SK-N-SH (cell line): ENCODE measurements at regions not wholly inside any gene's neighbourhood (a gene's known extent, or its start where the extent isn't known, plus 50 kb on each side); places are given as distances from the start of the nearest gene placed in this dataset.

Experiments
- CTCF ChIA-PET: fragments of 300-600, 350-600 bp; formaldehyde crosslinking; extraction: SDS; loops from one replicate; lab custom pipeline; 2021; lab: Yijun Ruan, JAX
- POLR2A ChIA-PET: fragments of 350-600 bp; sonication (Branson Sonifier 250); formaldehyde crosslinking; extraction: SDS; loops from one replicate; lab custom pipeline; 2020; ENCODE audit warnings: antibody characterized with exemption, inconsistent platforms; lab: Yijun Ruan, JAX
- DNase-seq: peaks from one replicate; pipeline ENCODE4 v3.0.0; 2012
- H2AFZ ChIP-seq: fragments of 200-600 bp; sonication (generic); 2 replicates; pipeline ENCODE4 v1.8.1; 2016; ENCODE audit warnings: antibody characterized with exemption, mild to moderate bottlenecking, low read depth
- H3F3A ChIP-seq: fragments of 200-600 bp; sonication (generic); replicated peaks from 2 replicates; pipeline ENCODE3; 2016; ENCODE audit warnings: antibody characterized with exemption, mild to moderate bottlenecking; ENCODE audit not compliant: insufficient read depth
- H3K27ac ChIP-seq, 2 experiments: fragments of 200-500 bp in 1 of 2; fragments of 200-600 bp in 1 of 2; sonication (Bioruptor generic) in 1 of 2; sonication (generic), shearing (Covaris generic) in 1 of 2; 2 replicates each; pipeline versions ENCODE4 v1.5.1 to v1.6.1; 2014 to 2016; ENCODE audit warnings: low read depth in 2 of 2, inconsistent platforms in 1 of 2, low read length in 1 of 2, mild to moderate bottlenecking in 1 of 2, mixed read lengths in 1 of 2
- H3K27me3 ChIP-seq: fragments of 200-600 bp; sonication (generic), shearing (Covaris generic); 2 replicates; pipeline ENCODE4 v1.6.1; 2016; ENCODE audit warnings: mixed run types; ENCODE audit not compliant: insufficient read depth
- H3K36me3 ChIP-seq, 2 experiments: fragments of 200-500 bp in 1 of 2; fragments of 200-600 bp in 1 of 2; sonication (Bioruptor generic) in 1 of 2; sonication (generic) in 1 of 2; replicated peaks in 1 of 2; 2 replicates each; pipeline versions ENCODE3 to v1.5.1; 2014 to 2016; ENCODE audit warnings: low read length in 1 of 2, mild to moderate bottlenecking in 1 of 2; ENCODE audit not compliant: insufficient read depth in 2 of 2, control insufficient read depth in 1 of 2
- H3K4me1 ChIP-seq, 2 experiments: fragments of 200-500 bp in 1 of 2; fragments of 200-600 bp in 1 of 2; sonication (Bioruptor generic) in 1 of 2; sonication (generic), shearing (Covaris generic) in 1 of 2; 2 replicates each; pipeline versions ENCODE4 v1.5.1 to v1.6.1; 2014 to 2016; ENCODE audit warnings: low read depth in 1 of 2, low read length in 1 of 2, mixed run types in 1 of 2; ENCODE audit not compliant: insufficient read depth in 2 of 2, control insufficient read depth in 1 of 2
- H3K4me2 ChIP-seq: fragments of 200-600 bp; sonication (generic), shearing (Covaris generic); 2 replicates; pipeline ENCODE4 v1.6.1; 2017; ENCODE audit warnings: mixed run types
- H3K4me3 ChIP-seq, 2 experiments: fragments of 200-500 bp in 1 of 2; fragments of 200-600 bp in 1 of 2; sonication (Bioruptor generic) in 1 of 2; sonication (generic), shearing (Covaris generic) in 1 of 2; 2 replicates each; pipeline versions ENCODE4 v1.5.1 to v1.8.1; 2014 to 2016; ENCODE audit warnings: low read depth in 2 of 2, inconsistent platforms in 1 of 2, low read length in 1 of 2, mild to moderate bottlenecking in 1 of 2, mixed read lengths in 1 of 2, moderate library complexity in 1 of 2
- H3K79me2 ChIP-seq: fragments of 200-600 bp; sonication (generic); 2 replicates; pipeline ENCODE4 v1.8.1; 2017; ENCODE audit warnings: mild to moderate bottlenecking; ENCODE audit not compliant: insufficient read depth
- H3K9ac ChIP-seq: fragments of 200-600 bp; sonication (generic); 2 replicates; pipeline ENCODE4 v1.6.1; 2017; ENCODE audit warnings: mixed run types
- H3K9me2 ChIP-seq: fragments of 200-600 bp; sonication (generic); 2 replicates; pipeline ENCODE4 v1.6.1; 2017; ENCODE audit warnings: mixed run types
- H3K9me3 ChIP-seq: fragments of 200-600 bp; sonication (generic); 2 replicates; pipeline ENCODE4 v1.6.1; 2017; ENCODE audit warnings: mixed run types, mild to moderate bottlenecking, moderate library complexity
- H4K20me1 ChIP-seq: fragments of 200-600 bp; sonication (generic); 2 replicates; pipeline ENCODE4 v1.6.1; 2017; ENCODE audit warnings: mild to moderate bottlenecking, mixed run types; ENCODE audit not compliant: insufficient read depth
- CHD2 ChIP-seq: fragments of 150-350 bp; IDR thresholded peaks from 2 replicates; pipeline ENCODE4 v1.6.1; 2018; ENCODE audit warnings: low read length; ENCODE audit not compliant: partially characterized antibody
- ELF1 ChIP-seq: IDR thresholded peaks from 2 replicates; pipeline ENCODE4 v1.4.0; 2012
- FOXM1 ChIP-seq: IDR thresholded peaks from 2 replicates; pipeline ENCODE4 v1.4.0; 2012; ENCODE audit warnings: low read depth, mild to moderate bottlenecking
- GATA2 ChIP-seq: sonication (generic); formaldehyde crosslinking; IDR thresholded peaks from 2 replicates; pipeline ENCODE4 v1.5.0; 2020; ENCODE audit warnings: mild to moderate bottlenecking, missing genetic modification reagents
- NFIC ChIP-seq: IDR thresholded peaks from 2 replicates; pipeline ENCODE4 v1.4.0; 2012; ENCODE audit warnings: borderline replicate concordance
- NRF1 ChIP-seq: IDR thresholded peaks from 2 replicates; pipeline ENCODE4 v1.6.1; 2012; ENCODE audit warnings: low read depth, mild to moderate bottlenecking, low read length
- RCOR1 ChIP-seq: fragments of 150-350 bp; IDR thresholded peaks from 2 replicates; pipeline ENCODE4 v1.6.1; 2017; ENCODE audit warnings: antibody characterized with exemption, low read length
- SMC3 ChIP-seq: IDR thresholded peaks from 2 replicates; pipeline ENCODE4 v1.6.1; 2012; ENCODE audit warnings: low read depth, low read length, improper control_type of control experiment
- TEAD4 ChIP-seq: IDR thresholded peaks from 2 replicates; pipeline ENCODE4 v1.4.0; 2012; ENCODE audit warnings: mild to moderate bottlenecking, borderline replicate concordance; ENCODE audit not compliant: insufficient read depth
- YY1 ChIP-seq: IDR thresholded peaks from 2 replicates; pipeline ENCODE4 v1.4.0; 2012; ENCODE audit warnings: low read depth, mild to moderate bottlenecking
- WGBS: methylation state at CpG from one replicate; pipeline ENCODE4 v1.1.6; 2017; ENCODE audit warnings: low lambda C conversion rate; 5-methylcytosine and 5-hydroxymethylcytosine counted together
- TF ChIP-seq, protein P1 (sequence below): IDR thresholded peaks from 2 replicates; pipeline ENCODE4 v1.4.0; 2012; ENCODE audit warnings: low read depth, borderline replicate concordance
- TF ChIP-seq, protein P2 (sequence below): fragments of 200-600 bp; sonication (generic); IDR thresholded peaks from 2 replicates; pipeline ENCODE4 v1.6.1; 2017; ENCODE audit warnings: antibody characterized with exemption, mild to moderate bottlenecking, moderate library complexity
- TF ChIP-seq, protein P3 (sequence below): IDR thresholded peaks from 2 replicates; pipeline ENCODE4 v1.4.0; 2012; ENCODE audit warnings: low read depth, borderline replicate concordance
- TF ChIP-seq, protein P4 (sequence below): IDR thresholded peaks from 2 replicates; pipeline ENCODE4 v1.6.1; 2012; ENCODE audit warnings: mild to moderate bottlenecking, low read depth, low read length, moderate library complexity
- TF ChIP-seq, protein P5 (sequence below): IDR thresholded peaks from 2 replicates; pipeline ENCODE4; 2012
- TF ChIP-seq, protein P6 (sequence below): fragments of 150-350 bp; IDR thresholded peaks from 2 replicates; pipeline ENCODE4 v1.6.1; 2016; ENCODE audit warnings: mild to moderate bottlenecking, low read depth, low read length
- TF ChIP-seq, protein P7 (sequence below): fragments of 150-350 bp; IDR thresholded peaks from 2 replicates; pipeline ENCODE4 v1.6.1; 2017; ENCODE audit warnings: antibody characterized with exemption, low read length, low read depth, borderline replicate concordance

DNA sequence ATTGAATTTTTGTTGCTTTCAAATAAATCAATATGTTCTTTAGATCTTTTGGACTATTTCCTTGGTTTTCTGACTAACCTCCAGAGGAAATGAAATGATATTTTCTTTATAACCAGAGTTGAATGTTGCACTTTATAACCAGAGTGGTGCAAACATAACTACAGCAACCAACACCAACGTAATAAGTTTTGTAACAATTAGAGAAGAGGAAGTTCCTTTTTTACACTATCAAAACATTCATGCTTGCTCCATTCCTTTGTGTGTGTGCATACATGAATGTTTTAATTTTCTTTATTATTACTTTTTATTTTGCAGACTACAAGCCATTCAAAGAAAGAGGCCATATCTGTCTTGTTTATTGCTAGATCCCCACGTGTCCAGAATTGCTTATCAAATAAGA lies 193.0 kb upstream of the PPP3CA start:
- no peaks in the 10 kb centered on the region for H4K20me1 ChIP-seq
- WGBS, result 34% methylated on average over 2 of the region's 2 CpGs
- H3K4me1 ChIP-seq, result no peaks in the 10 kb centered on the region
- no peaks in the 10 kb centered on the region for H3K9me2 ChIP-seq
- DNase-seq, result no peak
- no peaks in the 10 kb centered on the region for H3K27me3 ChIP-seq
- no peaks in the 10 kb centered on the region for H3F3A ChIP-seq
- H2AFZ ChIP-seq, result no peak overlapping the region
- no peaks in the 10 kb centered on the region for H3K79me2 ChIP-seq
- POLR2A ChIA-PET, result no interaction called here
- H3K4me2 ChIP-seq, result no peak overlapping the region
- H3K36me3 ChIP-seq, result no peaks in the 10 kb centered on the region
- TF ChIP-seq, protein P1, sequence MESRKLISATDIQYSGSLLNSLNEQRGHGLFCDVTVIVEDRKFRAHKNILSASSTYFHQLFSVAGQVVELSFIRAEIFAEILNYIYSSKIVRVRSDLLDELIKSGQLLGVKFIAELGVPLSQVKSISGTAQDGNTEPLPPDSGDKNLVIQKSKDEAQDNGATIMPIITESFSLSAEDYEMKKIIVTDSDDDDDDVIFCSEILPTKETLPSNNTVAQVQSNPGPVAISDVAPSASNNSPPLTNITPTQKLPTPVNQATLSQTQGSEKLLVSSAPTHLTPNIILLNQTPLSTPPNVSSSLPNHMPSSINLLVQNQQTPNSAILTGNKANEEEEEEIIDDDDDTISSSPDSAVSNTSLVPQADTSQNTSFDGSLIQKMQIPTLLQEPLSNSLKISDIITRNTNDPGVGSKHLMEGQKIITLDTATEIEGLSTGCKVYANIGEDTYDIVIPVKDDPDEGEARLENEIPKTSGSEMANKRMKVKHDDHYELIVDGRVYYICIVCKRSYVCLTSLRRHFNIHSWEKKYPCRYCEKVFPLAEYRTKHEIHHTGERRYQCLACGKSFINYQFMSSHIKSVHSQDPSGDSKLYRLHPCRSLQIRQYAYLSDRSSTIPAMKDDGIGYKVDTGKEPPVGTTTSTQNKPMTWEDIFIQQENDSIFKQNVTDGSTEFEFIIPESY, result no peak
- TF ChIP-seq, protein P2, sequence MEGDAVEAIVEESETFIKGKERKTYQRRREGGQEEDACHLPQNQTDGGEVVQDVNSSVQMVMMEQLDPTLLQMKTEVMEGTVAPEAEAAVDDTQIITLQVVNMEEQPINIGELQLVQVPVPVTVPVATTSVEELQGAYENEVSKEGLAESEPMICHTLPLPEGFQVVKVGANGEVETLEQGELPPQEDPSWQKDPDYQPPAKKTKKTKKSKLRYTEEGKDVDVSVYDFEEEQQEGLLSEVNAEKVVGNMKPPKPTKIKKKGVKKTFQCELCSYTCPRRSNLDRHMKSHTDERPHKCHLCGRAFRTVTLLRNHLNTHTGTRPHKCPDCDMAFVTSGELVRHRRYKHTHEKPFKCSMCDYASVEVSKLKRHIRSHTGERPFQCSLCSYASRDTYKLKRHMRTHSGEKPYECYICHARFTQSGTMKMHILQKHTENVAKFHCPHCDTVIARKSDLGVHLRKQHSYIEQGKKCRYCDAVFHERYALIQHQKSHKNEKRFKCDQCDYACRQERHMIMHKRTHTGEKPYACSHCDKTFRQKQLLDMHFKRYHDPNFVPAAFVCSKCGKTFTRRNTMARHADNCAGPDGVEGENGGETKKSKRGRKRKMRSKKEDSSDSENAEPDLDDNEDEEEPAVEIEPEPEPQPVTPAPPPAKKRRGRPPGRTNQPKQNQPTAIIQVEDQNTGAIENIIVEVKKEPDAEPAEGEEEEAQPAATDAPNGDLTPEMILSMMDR, result no peak
- no peak for TF ChIP-seq NFIC
- no peak for TF ChIP-seq RCOR1
- TF ChIP-seq, all 33 proteins: peak for 0
- H3K27ac ChIP-seq, result no peak overlapping the region
- CTCF ChIA-PET, result no interaction called here
- no peak overlapping the region for H3K9ac ChIP-seq
- no peak overlapping the region for H3K4me3 ChIP-seq
- H3K9me3 ChIP-seq, result no peaks in the 10 kb centered on the region

DNA sequence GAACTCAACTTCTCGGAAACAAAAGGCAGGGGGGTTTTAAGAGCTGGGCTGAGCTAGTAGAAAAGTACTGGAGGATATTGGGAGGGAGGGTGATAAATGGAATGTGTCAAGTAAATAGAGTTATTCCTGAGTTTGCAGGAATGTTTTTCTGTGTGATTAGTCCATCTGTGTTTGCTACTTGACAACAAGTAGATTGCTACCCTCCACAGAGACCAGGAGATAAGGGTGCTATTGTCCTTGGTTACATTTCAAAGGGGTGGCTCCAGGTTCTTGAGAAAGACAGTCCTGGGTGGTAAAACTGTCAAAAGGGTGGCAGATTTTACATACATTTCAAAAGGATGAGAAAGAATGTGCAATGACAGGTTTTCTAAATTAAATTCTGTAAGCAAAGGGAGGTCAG lies 181.2 kb upstream of the PPP3CA start:
- Histone ChIP-seq H3K4me1 (no peaks in the 10 kb centered on the region), H3K9ac (no peak overlapping the region), H3K4me3 (no peak overlapping the region), H3K9me2 (no peaks in the 10 kb centered on the region), H2AFZ (no peak overlapping the region), H3K27me3 (no peaks in the 10 kb centered on the region), H3K4me2 (no peak overlapping the region), H4K20me1 (no peaks in the 10 kb centered on the region), H3K27ac (no peak overlapping the region), H3K79me2 (no peaks in the 10 kb centered on the region), H3K36me3 (no peaks in the 10 kb centered on the region), H3K9me3 (no peaks in the 10 kb centered on the region), H3F3A (no peaks in the 10 kb centered on the region)
- 76% methylated on average over 1 of the region's 1 CpG for WGBS
- POLR2A ChIA-PET, result no interaction called here
- no peak for DNase-seq
- CTCF ChIA-PET, result no interaction called here
- TF ChIP-seq, protein P3, sequence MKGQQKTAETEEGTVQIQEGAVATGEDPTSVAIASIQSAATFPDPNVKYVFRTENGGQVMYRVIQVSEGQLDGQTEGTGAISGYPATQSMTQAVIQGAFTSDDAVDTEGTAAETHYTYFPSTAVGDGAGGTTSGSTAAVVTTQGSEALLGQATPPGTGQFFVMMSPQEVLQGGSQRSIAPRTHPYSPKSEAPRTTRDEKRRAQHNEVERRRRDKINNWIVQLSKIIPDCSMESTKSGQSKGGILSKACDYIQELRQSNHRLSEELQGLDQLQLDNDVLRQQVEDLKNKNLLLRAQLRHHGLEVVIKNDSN, result no peak
- TF ChIP-seq, protein P4, sequence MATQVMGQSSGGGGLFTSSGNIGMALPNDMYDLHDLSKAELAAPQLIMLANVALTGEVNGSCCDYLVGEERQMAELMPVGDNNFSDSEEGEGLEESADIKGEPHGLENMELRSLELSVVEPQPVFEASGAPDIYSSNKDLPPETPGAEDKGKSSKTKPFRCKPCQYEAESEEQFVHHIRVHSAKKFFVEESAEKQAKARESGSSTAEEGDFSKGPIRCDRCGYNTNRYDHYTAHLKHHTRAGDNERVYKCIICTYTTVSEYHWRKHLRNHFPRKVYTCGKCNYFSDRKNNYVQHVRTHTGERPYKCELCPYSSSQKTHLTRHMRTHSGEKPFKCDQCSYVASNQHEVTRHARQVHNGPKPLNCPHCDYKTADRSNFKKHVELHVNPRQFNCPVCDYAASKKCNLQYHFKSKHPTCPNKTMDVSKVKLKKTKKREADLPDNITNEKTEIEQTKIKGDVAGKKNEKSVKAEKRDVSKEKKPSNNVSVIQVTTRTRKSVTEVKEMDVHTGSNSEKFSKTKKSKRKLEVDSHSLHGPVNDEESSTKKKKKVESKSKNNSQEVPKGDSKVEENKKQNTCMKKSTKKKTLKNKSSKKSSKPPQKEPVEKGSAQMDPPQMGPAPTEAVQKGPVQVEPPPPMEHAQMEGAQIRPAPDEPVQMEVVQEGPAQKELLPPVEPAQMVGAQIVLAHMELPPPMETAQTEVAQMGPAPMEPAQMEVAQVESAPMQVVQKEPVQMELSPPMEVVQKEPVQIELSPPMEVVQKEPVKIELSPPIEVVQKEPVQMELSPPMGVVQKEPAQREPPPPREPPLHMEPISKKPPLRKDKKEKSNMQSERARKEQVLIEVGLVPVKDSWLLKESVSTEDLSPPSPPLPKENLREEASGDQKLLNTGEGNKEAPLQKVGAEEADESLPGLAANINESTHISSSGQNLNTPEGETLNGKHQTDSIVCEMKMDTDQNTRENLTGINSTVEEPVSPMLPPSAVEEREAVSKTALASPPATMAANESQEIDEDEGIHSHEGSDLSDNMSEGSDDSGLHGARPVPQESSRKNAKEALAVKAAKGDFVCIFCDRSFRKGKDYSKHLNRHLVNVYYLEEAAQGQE, result no peak
- TF ChIP-seq, protein P5, sequence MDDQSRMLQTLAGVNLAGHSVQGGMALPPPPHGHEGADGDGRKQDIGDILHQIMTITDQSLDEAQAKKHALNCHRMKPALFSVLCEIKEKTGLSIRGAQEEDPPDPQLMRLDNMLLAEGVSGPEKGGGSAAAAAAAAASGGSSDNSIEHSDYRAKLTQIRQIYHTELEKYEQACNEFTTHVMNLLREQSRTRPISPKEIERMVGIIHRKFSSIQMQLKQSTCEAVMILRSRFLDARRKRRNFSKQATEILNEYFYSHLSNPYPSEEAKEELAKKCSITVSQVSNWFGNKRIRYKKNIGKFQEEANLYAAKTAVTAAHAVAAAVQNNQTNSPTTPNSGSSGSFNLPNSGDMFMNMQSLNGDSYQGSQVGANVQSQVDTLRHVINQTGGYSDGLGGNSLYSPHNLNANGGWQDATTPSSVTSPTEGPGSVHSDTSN, result no peak
- TF ChIP-seq FOXM1 (no peak), CHD2 (no peak), TEAD4 (no peak), YY1 (no peak), NRF1 (no peak), ELF1 (no peak), SMC3 (no peak), GATA2 (CRISPR knock-in tag) (no peak)
- TF ChIP-seq, protein P6, sequence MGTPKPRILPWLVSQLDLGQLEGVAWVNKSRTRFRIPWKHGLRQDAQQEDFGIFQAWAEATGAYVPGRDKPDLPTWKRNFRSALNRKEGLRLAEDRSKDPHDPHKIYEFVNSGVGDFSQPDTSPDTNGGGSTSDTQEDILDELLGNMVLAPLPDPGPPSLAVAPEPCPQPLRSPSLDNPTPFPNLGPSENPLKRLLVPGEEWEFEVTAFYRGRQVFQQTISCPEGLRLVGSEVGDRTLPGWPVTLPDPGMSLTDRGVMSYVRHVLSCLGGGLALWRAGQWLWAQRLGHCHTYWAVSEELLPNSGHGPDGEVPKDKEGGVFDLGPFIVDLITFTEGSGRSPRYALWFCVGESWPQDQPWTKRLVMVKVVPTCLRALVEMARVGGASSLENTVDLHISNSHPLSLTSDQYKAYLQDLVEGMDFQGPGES, result no peak
- TF ChIP-seq, protein P7, sequence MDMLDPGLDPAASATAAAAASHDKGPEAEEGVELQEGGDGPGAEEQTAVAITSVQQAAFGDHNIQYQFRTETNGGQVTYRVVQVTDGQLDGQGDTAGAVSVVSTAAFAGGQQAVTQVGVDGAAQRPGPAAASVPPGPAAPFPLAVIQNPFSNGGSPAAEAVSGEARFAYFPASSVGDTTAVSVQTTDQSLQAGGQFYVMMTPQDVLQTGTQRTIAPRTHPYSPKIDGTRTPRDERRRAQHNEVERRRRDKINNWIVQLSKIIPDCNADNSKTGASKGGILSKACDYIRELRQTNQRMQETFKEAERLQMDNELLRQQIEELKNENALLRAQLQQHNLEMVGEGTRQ, result no peak
